ENCODE measurements at regions not wholly inside any gene's neighbourhood (a gene's known extent, or its start where the extent isn't known, plus 50 kb on each side); places are given as distances from the start of the nearest gene placed in this dataset.

DNA sequence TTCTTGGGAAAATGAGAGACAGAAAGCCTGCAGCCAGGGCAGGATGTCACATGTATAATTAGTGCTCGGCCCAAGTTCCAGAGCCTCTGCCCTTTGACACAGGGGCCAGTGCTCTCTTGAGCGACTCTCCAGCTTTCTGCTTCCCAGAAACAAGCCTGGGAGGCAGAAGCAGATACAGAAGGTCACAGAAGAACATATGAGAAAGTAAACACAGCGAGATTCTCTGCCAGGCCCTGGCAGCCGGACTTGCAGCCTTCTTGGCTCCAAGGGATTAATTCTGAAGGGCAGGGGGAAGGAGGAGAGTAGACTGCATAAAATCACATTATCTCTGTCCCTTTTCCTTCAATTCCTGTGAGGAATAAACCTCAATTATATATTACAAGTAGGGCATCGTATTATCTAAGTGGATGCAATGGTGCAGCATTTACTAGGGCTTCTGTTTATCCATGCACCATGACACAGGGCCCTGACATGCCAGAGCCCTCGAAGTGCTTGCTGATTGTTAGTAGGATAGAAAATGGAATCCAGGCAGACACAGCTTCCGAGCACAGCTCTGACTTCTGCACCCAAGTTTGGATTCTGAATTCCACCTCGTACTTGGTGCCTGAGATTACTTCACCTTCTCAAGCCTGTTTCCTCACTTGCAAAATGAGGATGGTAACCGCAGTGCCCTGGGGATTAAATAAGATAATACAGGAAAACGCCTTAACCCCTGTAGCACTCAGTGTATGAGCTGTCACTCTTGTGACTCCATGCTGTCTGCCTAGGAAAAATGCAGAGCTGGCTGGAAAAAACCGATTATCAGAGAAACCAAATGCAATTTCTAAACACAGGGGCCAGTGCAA lies 536.5 kb downstream of the TNS3 start:
- TF ChIP-seq, protein P1, sequence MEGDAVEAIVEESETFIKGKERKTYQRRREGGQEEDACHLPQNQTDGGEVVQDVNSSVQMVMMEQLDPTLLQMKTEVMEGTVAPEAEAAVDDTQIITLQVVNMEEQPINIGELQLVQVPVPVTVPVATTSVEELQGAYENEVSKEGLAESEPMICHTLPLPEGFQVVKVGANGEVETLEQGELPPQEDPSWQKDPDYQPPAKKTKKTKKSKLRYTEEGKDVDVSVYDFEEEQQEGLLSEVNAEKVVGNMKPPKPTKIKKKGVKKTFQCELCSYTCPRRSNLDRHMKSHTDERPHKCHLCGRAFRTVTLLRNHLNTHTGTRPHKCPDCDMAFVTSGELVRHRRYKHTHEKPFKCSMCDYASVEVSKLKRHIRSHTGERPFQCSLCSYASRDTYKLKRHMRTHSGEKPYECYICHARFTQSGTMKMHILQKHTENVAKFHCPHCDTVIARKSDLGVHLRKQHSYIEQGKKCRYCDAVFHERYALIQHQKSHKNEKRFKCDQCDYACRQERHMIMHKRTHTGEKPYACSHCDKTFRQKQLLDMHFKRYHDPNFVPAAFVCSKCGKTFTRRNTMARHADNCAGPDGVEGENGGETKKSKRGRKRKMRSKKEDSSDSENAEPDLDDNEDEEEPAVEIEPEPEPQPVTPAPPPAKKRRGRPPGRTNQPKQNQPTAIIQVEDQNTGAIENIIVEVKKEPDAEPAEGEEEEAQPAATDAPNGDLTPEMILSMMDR (IDR thresholded peaks at IDR 0.05; ENCODE audit: insufficient read depth, missing control alignments): no peak
- FAIRE-seq (no peak), DNase-seq (ENCODE audit: insufficient read length, low spot score) (no peak)

DNA sequence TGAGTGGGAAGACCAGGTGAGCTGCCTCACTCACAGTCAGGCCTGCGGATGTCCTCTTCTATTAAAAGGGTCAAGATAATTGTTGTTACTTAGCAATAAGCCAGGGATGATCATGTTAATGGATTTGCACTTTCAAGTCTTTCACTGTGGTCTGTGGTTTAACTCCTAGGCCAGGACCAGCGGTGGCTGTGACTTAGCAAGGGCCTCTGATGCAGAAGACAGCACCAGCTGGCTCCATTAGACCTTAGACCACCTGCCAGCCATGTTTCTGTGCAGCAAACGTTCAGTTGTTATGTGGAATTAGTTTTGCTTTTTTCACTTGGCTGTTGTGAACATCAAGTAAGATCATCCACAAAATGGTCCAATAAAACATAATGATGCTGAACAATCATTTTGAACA lies 537.3 kb downstream of the TNS3 start:
- TF ChIP-seq, protein P1 (IDR thresholded peaks at IDR 0.05; ENCODE audit: insufficient read depth, missing control alignments): no peak
- no peak for DNase-seq (ENCODE audit: insufficient read length, low spot score)
- FAIRE-seq: peak; percentile 6

DNA sequence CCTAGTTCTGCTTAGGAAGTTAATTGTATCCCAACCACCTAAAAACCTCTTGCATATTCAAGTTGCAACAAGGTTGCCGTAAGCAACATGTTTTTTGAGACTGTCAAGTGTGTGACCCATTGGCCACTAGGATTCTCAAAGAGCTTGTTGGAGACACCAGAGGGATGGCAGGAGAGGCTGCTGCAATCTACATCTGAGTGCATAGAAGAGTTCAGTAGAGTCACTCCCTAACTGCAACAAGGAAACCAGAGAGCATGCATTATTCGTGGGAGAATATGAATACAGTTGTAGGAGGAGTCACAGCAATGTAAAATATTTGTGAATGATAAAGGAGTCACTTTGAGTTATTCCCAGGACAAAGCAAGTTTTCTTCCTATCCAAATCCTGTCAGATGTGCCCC lies 538.6 kb downstream of the TNS3 start:
- FAIRE-seq: no peak
- no peak for DNase-seq (ENCODE audit: insufficient read length, low spot score)

DNA sequence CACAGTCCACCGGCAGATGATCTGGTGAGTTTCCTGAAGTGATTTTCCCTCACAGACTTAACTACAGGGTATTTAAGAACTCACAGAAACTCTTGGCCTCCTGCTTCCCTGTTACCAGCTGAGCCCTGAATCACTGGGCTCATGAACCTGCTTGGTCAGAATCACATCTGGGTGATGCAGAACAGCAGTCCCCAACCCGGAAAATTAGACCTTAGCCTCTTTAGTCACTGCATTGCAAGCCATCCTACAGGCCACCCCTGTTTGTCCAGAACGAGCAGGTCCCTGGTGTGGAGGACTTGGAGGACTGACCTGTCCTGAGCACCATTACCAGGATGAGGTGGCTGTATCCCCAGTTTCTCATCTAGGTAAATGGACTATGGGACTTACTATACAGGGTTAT lies 539.2 kb downstream of the TNS3 start:
- DNase-seq (ENCODE audit: insufficient read length, low spot score) (no peak), FAIRE-seq (no peak)
- TF ChIP-seq, protein P1 (IDR thresholded peaks at IDR 0.05; ENCODE audit: insufficient read depth, missing control alignments): no peak

More for the DNA sequence above, 538.6 kb downstream of the TNS3 start:
- TF ChIP-seq, protein P1 (IDR thresholded peaks at IDR 0.05; ENCODE audit: insufficient read depth, missing control alignments): no peak

DNA sequence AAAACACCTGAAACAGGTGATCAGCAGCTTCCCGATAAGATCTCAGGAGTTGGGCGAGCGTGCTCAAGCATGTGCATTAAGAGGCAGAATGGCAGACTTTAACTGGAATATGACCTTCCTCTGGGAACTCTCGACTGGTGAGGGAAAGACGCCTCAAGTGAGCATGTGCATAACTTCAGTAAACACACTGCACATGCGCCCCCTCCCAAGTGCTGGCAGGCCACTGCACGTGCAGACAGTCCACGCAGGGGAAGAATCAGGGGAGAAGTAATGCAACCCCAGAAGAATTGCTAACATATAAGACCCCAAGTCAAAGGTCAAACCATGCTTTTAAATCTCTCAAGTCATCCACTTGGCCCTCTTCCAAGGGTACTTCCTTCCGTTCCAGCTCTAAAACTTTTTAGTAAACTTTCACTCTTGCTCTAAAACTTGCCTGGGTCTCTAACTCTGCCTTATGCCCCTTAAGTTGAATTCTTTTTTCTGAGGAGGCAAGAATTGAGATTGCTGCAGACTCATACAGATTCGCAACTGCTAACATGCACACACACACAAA lies 541.0 kb downstream of the TNS3 start:
- TF ChIP-seq, protein P1 (IDR thresholded peaks at IDR 0.05; ENCODE audit: insufficient read depth, missing control alignments): no peak
- DNase-seq (ENCODE audit: insufficient read length, low spot score): no peak
- no peak for FAIRE-seq

DNA sequence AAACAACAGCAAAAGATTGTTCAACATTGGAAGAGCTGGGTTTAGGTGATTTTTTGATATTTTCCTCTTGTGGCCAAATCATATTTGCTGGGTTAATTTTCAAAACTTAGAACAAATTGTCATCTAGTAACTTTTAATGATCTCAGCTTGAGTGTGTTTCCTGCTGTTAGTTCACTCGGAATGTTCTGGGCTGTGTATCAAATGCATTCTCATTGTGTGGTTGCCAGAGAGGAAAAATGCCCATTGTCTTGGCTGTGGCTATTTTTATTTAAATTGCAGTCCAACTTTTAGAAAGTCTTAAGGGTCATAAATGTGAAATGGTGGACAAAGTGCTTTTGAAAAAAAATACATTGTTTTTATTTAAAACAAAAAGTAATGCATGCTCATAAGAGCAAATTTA lies 542.0 kb downstream of the TNS3 start:
- FAIRE-seq: no peak

More for the DNA sequence above, 542.0 kb downstream of the TNS3 start:
- TF ChIP-seq, protein P1 (IDR thresholded peaks at IDR 0.05; ENCODE audit: insufficient read depth, missing control alignments): no peak
- no peak for DNase-seq (ENCODE audit: insufficient read length, low spot score)
